NCI-H748 (cell line): ENCODE measurements at regions not wholly inside any gene's neighbourhood (a gene's known extent, or its start where the extent isn't known, plus 50 kb on each side); places are given as distances from the start of the nearest gene placed in this dataset.

ENCODE experiments used
- DNase-seq: peaks from one replicate; lab custom pipeline; 2025; ENCODE audit not compliant: unreplicated experiment; lab: John Stamatoyannopoulos, UW

DNA sequence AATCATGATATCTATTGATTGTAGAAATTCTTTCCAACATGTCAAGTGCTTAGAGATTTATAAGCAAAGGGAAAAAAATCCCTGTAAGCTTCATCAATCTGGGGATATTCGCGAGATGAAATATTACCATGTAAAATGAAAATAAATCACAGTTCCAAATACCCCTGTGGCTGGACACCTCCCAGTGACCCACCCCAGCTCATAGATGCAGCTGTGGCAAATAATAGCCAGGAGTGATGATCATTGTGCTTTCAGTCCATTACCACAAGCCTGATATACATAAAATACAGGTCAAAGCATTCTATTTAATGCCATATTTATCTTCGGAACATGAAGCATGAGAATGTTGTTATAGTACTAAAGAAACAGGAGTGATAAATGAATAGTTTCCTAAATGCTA lies 274.9 kb upstream of the LRRC7 start:
- no peak for DNase-seq

DNA sequence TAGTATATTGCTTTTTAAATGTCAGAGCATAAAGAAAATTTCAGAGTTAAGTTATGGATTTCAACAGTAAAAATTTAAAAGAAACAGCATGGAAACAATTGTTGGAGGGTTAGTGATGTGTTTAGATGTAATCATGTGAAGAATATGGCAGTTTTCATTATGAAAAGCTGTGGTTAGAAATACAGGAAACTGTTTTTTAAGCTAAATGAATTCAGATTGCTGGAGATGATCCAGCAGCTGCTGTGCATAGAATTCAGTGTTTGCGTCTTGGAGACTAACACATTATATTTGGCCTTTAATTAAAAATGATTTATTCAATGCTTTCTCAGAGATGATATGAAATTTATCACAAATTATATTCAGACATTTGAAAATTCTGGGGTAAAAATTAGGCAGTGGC lies 273.6 kb upstream of the LRRC7 start:
- DNase-seq: no peak

- no peak for DNase-seq
Observed at GRCh38 chr1:69295265-69295664, 272.5 kb upstream of the LRRC7 start.

- DNase-seq: no peak
Observed at GRCh38 chr1:69305621-69306020, 262.1 kb upstream of the LRRC7 start.

DNA sequence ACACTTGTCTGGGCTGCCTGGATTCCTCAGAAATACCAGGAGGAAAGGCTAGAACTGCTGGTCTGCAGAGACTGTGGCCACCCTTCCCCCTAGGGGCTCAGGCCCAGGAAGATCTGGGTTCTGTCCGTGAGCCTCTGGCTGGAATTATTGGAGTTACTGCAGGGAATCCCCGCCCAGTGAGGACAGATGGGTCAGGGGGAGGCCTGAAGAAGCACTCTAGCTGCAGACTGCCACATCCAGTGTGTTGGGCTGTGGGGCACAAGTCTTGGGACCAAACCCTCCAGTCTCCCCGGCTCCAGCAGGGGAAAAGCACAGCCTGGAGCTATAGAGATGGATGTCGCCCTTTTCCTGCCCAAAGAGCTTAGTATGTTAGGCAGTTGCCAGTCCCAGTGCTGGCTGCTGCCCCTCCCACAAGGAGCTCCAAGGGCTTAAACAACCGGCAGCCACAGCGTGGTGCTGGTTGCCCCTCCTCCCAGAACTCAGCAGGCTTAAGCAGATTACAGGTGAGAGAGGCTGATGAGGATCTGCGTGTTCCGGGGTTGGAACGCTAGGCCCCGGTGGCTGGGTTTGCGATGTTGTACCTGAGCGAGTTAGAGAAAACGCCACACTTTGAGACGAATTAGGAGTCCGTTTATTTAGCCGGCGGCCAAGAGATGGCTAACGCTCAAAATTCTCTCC lies 255.5 kb upstream of the LRRC7 start:
- no peak for DNase-seq

- DNase-seq: no peak
Observed at GRCh38 chr1:69313118-69313517, 254.6 kb upstream of the LRRC7 start.

GRCh38 chr1:69315416-69315815 lies 252.3 kb upstream of the LRRC7 start:
- no peak for DNase-seq

DNA sequence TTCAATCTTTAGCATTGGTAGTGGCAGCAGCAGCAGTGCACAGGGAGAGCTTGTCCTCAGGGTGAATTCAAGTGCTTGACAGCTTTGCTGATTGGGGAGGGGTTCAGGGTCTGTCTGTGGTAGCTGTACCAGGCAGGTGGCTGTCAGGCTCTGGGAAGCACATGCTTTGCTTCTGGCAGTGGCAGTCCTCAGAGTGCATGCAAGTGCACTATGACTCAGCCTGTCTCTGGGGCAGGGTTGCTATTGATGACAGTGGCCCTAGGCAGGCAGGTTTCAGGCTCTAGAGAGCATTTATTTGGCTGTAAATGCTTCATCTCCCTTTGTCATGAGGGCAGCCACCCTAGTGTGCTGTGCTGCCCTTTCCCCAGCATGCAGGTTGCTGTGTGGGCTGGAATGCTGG lies 251.9 kb upstream of the LRRC7 start:
- no peak for DNase-seq

- DNase-seq: no peak
Observed at GRCh38 chr1:69319287-69319686, 248.4 kb upstream of the LRRC7 start.

DNA sequence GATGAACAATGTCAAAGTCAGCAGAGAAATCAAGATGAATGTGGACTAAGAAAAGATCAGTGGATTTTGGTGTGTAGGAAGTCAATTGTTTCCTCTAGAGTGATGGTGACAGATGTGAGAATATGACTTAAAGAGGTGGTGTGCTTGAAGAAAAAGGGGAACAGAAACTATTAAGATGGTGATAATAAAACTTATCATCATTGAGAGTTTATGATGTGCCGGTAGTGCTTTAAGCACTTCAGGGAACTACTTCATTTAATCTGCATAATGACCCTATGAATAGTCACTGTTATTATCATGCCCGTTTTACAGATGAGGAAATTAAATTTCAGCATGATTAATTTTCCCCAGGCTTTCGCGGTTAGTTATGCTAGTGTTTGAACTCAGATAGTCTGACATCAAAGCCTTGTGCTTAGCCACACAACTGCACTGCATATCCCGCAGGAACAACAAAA lies 246.9 kb upstream of the LRRC7 start:
- no peak for DNase-seq

- DNase-seq: no peak
Observed at GRCh38 chr1:69321311-69321710, 246.4 kb upstream of the LRRC7 start.

- no peak for DNase-seq
Observed at GRCh38 chr1:69328186-69328585, 239.5 kb upstream of the LRRC7 start.

GRCh38 chr1:69363236-69363635 lies 204.5 kb upstream of the LRRC7 start:
- DNase-seq: no peak

GRCh38 chr1:69373520-69373919 lies 194.2 kb upstream of the LRRC7 start:
- no peak for DNase-seq

- DNase-seq: no peak
Observed at GRCh38 chr1:69376408-69376807, 191.3 kb upstream of the LRRC7 start.

GRCh38 chr1:69377507-69377906 lies 190.2 kb upstream of the LRRC7 start:
- no peak for DNase-seq

GRCh38 chr1:69388044-69388443 lies 179.7 kb upstream of the LRRC7 start:
- no peak for DNase-seq

DNA sequence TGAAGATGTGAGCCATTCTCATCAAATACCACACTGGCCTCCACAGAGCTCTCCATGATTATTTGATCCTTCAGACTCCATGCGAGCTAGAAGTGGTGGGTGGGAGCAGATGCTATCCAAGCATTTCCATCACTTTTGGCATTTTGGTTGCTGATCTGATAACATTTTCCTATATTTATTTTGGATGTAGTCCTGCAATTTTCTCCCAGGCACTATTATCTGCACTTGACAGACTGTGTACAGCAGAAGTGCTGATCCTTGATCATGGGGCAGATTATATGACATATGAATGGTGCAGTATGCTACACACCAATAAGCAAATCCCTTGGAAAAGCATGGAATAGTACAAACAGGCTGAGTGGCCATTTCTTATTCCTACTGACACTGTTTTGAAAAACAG lies 167.6 kb upstream of the LRRC7 start:
- no peak for DNase-seq

- no peak for DNase-seq
Observed at GRCh38 chr1:69401879-69402278, 165.8 kb upstream of the LRRC7 start.

GRCh38 chr1:69403756-69404320 lies 163.9 kb upstream of the LRRC7 start:
- peak; percentile 25 for DNase-seq

DNA sequence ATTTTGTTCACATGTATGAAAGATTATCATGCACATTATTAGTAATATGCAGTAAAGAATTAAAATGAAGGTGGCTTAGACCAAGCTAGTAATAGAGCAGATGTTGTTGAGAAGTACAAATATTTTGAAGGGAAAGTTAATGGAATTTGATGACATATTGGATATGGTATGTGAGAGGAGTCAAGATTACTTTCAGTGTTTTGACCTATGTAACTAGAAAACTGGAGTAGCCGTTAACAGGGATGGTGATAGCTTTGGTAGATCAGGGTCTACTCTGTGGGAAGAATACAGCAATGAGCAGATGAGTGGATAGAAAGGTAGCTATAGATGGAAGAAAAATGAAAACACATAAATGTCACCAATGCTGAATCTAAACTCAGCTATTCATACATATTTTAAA lies 163.2 kb upstream of the LRRC7 start:
- DNase-seq: no peak

- no peak for DNase-seq
Observed at GRCh38 chr1:69406244-69406643, 161.5 kb upstream of the LRRC7 start.
